COLO668 (cell line): ENCODE measurements at regions not wholly inside any gene's neighbourhood (a gene's known extent, or its start where the extent isn't known, plus 50 kb on each side); places are given as distances from the start of the nearest gene placed in this dataset.
"Not testable (repeated sequence)": the region's sequence is repeated elsewhere in the genome, so short reads cannot be mapped to it uniquely, and the experiment has no call there.

ENCODE experiments used
- DNase-seq: peaks from one replicate; lab custom pipeline; 2025; ENCODE audit not compliant: unreplicated experiment; lab: John Stamatoyannopoulos, UW

- no peak for DNase-seq
These were observed 53.1 kb upstream of the WNT4 start for GRCh38 chr1:22196041-22196440.

GRCh38 chr1:22196641-22197040, 53.7 kb upstream of the WNT4 start:
- no peak for DNase-seq

GRCh38 chr1:22197644-22198043, 54.7 kb upstream of the WNT4 start:
- no peak for DNase-seq

GRCh38 chr1:22201023-22201422, 58.1 kb upstream of the WNT4 start:
- no peak for DNase-seq

GRCh38 chr1:22203335-22203734, 60.4 kb upstream of the WNT4 start:
- DNase-seq = no peak

- no peak for DNase-seq
These were observed 61.4 kb upstream of the WNT4 start for GRCh38 chr1:22204057-22204840.

- no peak for DNase-seq
These were observed 62.4 kb upstream of the WNT4 start for GRCh38 chr1:22204989-22205913.

- DNase-seq = no peak
These were observed 63.7 kb upstream of the WNT4 start for GRCh38 chr1:22206551-22207125.

- no peak for DNase-seq
These were observed 64.8 kb upstream of the WNT4 start for GRCh38 chr1:22207511-22208267.

- no peak for DNase-seq
These were observed 65.5 kb upstream of the WNT4 start for GRCh38 chr1:22208268-22208972.

- DNase-seq = no peak
These were observed 66.1 kb upstream of the WNT4 start for GRCh38 chr1:22208973-22209378.

- DNase-seq = no peak
These were observed 67.3 kb upstream of the WNT4 start for GRCh38 chr1:22210176-22210575.

- DNase-seq = no peak
These were observed 67.7 kb upstream of the WNT4 start for GRCh38 chr1:22210636-22211035.

GRCh38 chr1:22211459-22211858, 68.6 kb upstream of the WNT4 start:
- not testable (repeated sequence) for DNase-seq

GRCh38 chr1:22212400-22213233, 69.7 kb upstream of the WNT4 start:
- DNase-seq = no peak

- DNase-seq = no peak
These were observed 73.5 kb upstream of the WNT4 start for GRCh38 chr1:22216210-22216883.

GRCh38 chr1:22216966-22217365, 74.1 kb upstream of the WNT4 start:
- no peak for DNase-seq

GRCh38 chr1:22217811-22218460, 75.0 kb upstream of the WNT4 start:
- peak; percentile 87 for DNase-seq
